ENCODE measurements at regions not wholly inside any gene's neighbourhood (a gene's known extent, or its start where the extent isn't known, plus 50 kb on each side); places are given as distances from the start of the nearest gene placed in this dataset.

DNA sequence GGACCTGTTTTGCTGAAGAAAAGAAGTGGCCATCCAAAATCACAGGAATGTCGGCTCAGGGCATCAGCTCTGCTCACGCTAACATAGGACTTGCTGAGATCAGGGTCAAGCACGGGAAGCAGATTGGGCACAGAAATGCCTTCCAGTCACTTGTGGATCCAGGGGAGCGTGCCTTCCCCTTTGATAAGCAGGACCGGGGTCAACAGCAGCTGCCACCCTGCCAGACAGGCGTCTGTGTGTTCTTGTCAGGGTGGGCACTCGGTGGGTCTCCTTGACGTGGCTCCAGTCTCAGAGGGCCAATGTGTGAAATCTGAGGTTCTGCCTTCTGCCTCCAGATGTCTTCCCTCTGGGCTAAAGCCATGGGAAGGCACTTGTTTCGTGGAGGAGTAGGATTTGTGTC is 313.7 kb upstream of the IRX4 start:
- Histone ChIP-seq H3K79me2 (ENCODE audit: insufficient read depth, low read length) (no peaks in the 10 kb centered on the region), H2AFZ (ENCODE audit: low read depth, low read length, severe bottlenecking) (no peak overlapping the region), H4K20me1 (ENCODE audit: low read depth, low read length) (no peaks in the 10 kb centered on the region), H3K27me3 (ENCODE audit: low read length) (no peaks in the 10 kb centered on the region), H3K4me3 (ENCODE audit: insufficient read depth, low read length, poor library complexity, severe bottlenecking) (no peak overlapping the region), H3K36me3 (ENCODE audit: low read length) (no peaks in the 10 kb centered on the region), H3K9ac (ENCODE audit: low read length) (no peak overlapping the region), H3K27ac (ENCODE audit: low read depth, low read length) (no peak overlapping the region), H3F3A (ENCODE audit: insufficient read depth) (no peaks in the 10 kb centered on the region), H3K9me3 (ENCODE audit: insufficient read depth, low read length) (peaks cover 7% of the 10 kb centered on the region; the same call in 1 of the 2 replicates), H3K9me2 (replicated peaks; ENCODE audit: insufficient read depth, low read length) (no peaks in the 10 kb centered on the region), H3K4me2 (ENCODE audit: low read depth, low read length, poor library complexity, severe bottlenecking) (no peak overlapping the region)
- no peak for TF ChIP-seq EZH2phosphoT487 (conservative IDR thresholded peaks at IDR 0.05; ENCODE audit: low read length)
- TF ChIP-seq, protein P1, sequence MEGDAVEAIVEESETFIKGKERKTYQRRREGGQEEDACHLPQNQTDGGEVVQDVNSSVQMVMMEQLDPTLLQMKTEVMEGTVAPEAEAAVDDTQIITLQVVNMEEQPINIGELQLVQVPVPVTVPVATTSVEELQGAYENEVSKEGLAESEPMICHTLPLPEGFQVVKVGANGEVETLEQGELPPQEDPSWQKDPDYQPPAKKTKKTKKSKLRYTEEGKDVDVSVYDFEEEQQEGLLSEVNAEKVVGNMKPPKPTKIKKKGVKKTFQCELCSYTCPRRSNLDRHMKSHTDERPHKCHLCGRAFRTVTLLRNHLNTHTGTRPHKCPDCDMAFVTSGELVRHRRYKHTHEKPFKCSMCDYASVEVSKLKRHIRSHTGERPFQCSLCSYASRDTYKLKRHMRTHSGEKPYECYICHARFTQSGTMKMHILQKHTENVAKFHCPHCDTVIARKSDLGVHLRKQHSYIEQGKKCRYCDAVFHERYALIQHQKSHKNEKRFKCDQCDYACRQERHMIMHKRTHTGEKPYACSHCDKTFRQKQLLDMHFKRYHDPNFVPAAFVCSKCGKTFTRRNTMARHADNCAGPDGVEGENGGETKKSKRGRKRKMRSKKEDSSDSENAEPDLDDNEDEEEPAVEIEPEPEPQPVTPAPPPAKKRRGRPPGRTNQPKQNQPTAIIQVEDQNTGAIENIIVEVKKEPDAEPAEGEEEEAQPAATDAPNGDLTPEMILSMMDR (IDR thresholded peaks at IDR 0.05; ENCODE audit: insufficient read depth, low read length, poor library complexity, severe bottlenecking), result no peak

DNA sequence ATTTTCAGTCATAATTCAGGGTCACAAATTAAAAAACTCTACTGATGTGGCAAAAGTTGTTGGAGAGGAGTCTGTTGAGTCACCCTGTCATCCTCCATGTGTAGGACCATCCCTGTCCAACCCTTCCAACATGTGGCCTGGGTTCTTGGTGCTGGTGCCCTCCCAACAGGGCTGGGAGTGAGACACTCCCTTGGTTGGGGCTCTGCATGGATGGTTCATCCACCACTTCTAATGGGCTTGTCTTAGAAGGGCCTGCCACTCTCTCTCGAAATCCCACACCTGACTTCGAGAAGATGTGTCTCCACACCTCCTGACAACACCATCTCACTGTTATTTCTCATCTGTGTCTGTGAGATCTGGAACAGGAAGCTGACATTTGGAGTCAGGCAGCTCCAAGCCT is 312.2 kb upstream of the IRX4 start:
- no peak overlapping the region for H3K9ac ChIP-seq (ENCODE audit: low read length)
- H3K9me3 ChIP-seq (ENCODE audit: insufficient read depth, low read length), result peaks cover 7% of the 10 kb centered on the region; the same call in 1 of the 2 replicates
- H3K36me3 ChIP-seq (ENCODE audit: low read length), result no peaks in the 10 kb centered on the region
- H3K9me2 ChIP-seq (replicated peaks; ENCODE audit: insufficient read depth, low read length), result no peaks in the 10 kb centered on the region
- H3K4me2 ChIP-seq (ENCODE audit: low read depth, low read length, poor library complexity, severe bottlenecking), result no peak overlapping the region
- no peak overlapping the region for H3K4me3 ChIP-seq (ENCODE audit: insufficient read depth, low read length, poor library complexity, severe bottlenecking)
- no peaks in the 10 kb centered on the region for H3F3A ChIP-seq (ENCODE audit: insufficient read depth)
- H4K20me1 ChIP-seq (ENCODE audit: low read depth, low read length), result no peaks in the 10 kb centered on the region
- H2AFZ ChIP-seq (ENCODE audit: low read depth, low read length, severe bottlenecking), result no peak overlapping the region
- no peaks in the 10 kb centered on the region for H3K27me3 ChIP-seq (ENCODE audit: low read length)
- TF ChIP-seq EZH2phosphoT487 (conservative IDR thresholded peaks at IDR 0.05; ENCODE audit: low read length), result no peak
- TF ChIP-seq, protein P1 (IDR thresholded peaks at IDR 0.05; ENCODE audit: insufficient read depth, low read length, poor library complexity, severe bottlenecking), result no peak
- H3K79me2 ChIP-seq (ENCODE audit: insufficient read depth, low read length), result no peaks in the 10 kb centered on the region
- no peak overlapping the region for H3K27ac ChIP-seq (ENCODE audit: low read depth, low read length)

DNA sequence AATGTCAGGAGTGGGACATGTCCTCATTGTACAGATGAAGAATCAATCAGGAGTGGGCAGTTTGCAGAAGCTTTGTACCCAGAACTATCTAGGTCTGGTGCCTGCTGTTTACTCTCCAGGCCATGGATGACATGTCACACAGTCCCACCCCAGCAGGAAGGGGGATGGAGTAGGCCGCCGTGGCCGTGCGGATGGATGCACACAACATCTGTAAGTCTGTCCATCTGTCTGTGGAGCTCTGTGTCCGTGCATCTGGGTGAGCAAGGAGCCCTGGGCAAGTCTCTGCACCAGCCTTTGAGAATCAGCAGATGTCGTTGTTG is 311.5 kb upstream of the IRX4 start:
- Histone ChIP-seq H3K4me2 (ENCODE audit: low read depth, low read length, poor library complexity, severe bottlenecking) (no peak overlapping the region), H3K9me3 (ENCODE audit: insufficient read depth, low read length) (peaks cover 7% of the 10 kb centered on the region; the same call in 1 of the 2 replicates), H3K36me3 (ENCODE audit: low read length) (no peaks in the 10 kb centered on the region), H2AFZ (ENCODE audit: low read depth, low read length, severe bottlenecking) (no peak overlapping the region), H3F3A (ENCODE audit: insufficient read depth) (no peaks in the 10 kb centered on the region), H3K79me2 (ENCODE audit: insufficient read depth, low read length) (no peaks in the 10 kb centered on the region), H3K27ac (ENCODE audit: low read depth, low read length) (no peak overlapping the region), H3K27me3 (ENCODE audit: low read length) (no peaks in the 10 kb centered on the region), H3K9ac (ENCODE audit: low read length) (no peak overlapping the region), H3K9me2 (replicated peaks; ENCODE audit: insufficient read depth, low read length) (no peaks in the 10 kb centered on the region), H3K4me3 (ENCODE audit: insufficient read depth, low read length, poor library complexity, severe bottlenecking) (no peak overlapping the region), H4K20me1 (ENCODE audit: low read depth, low read length) (no peaks in the 10 kb centered on the region)
- TF ChIP-seq, protein P1 (IDR thresholded peaks at IDR 0.05; ENCODE audit: insufficient read depth, low read length, poor library complexity, severe bottlenecking), result no peak
- no peak for TF ChIP-seq EZH2phosphoT487 (conservative IDR thresholded peaks at IDR 0.05; ENCODE audit: low read length)
